ENCODE measurements at regions not wholly inside any gene's neighbourhood (a gene's known extent, or its start where the extent isn't known, plus 50 kb on each side); places are given as distances from the start of the nearest gene placed in this dataset.

DNA sequence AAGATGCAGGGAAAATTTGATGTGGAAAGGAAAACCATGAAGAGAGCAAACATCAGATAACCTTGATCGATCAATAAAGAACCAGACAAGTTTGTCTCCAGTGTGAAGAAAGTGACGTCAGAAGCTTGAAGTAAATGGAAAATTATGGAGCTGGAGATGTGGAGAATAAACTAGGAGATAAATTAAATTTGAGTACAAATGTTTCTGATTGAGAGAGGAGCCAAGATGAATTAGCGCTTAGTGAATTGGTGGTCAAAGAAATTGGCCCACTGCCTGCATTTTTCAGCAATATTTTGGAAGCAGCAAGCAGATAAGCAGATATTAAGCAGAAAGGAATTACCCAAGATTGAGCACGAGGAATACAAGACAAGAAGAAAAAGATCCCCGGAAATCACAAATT, 567.3 kb upstream of the ZNF385D start:
- Histone ChIP-seq H3K4me2 (ENCODE audit: insufficient read depth, insufficient read length, low read length) (no peak overlapping the region), H3K9me3 (ENCODE audit: control insufficient read depth, low read depth, low read length) (no peaks in the 10 kb centered on the region), H3K23me2 (ENCODE audit: insufficient read length, low read depth, low read length, poor library complexity, severe bottlenecking) (no peaks in the 10 kb centered on the region), H3K56ac (ENCODE audit: insufficient read length, low read depth, low read length) (no peak overlapping the region), H3T11ph (ENCODE audit: low read length) (no peak overlapping the region), H3K23ac (ENCODE audit: insufficient read length, low read depth, low read length) (no peak overlapping the region), H2BK5ac (ENCODE audit: insufficient read length, low read length) (no peak overlapping the region), H3K79me2 (ENCODE audit: insufficient read depth, low read length) (no peaks in the 10 kb centered on the region), H4K91ac (ENCODE audit: insufficient read length, low read depth, low read length) (no peak overlapping the region), H3K4me1 (ENCODE audit: insufficient read depth, low read length) (no peaks in the 10 kb centered on the region), H3K9ac (ENCODE audit: extremely low read depth, insufficient read length, low read length) (no peak overlapping the region), H2BK20ac (ENCODE audit: low read depth, low read length, poor library complexity, severe bottlenecking) (no peak overlapping the region), H3K27ac (ENCODE audit: insufficient read length, low read depth, low read length) (no peak overlapping the region), H4K5ac (ENCODE audit: insufficient read length, low read depth, low read length) (no peak overlapping the region), H4K20me1 (ENCODE audit: control insufficient read depth, insufficient read depth, insufficient read length) (no peaks in the 10 kb centered on the region), H3K79me1 (ENCODE audit: insufficient read depth, low read depth, low read length, poor library complexity, severe bottlenecking) (no peaks in the 10 kb centered on the region), H3K14ac (ENCODE audit: insufficient read depth, low read length) (no peak overlapping the region), H3K27me3 (ENCODE audit: insufficient read depth, low read length) (no peaks in the 10 kb centered on the region), H2BK15ac (ENCODE audit: low read depth, low read length) (no peak overlapping the region), H2BK12ac (ENCODE audit: insufficient read length, low read depth, low read length) (no peak overlapping the region), H2AFZ (ENCODE audit: low read length) (no peak overlapping the region), H2AK5ac (ENCODE audit: insufficient read length, low read length) (no peak overlapping the region), H2BK120ac (ENCODE audit: low read depth, low read length, poor library complexity, severe bottlenecking) (no peak overlapping the region), H3K18ac (ENCODE audit: insufficient read length, low read depth, low read length) (no peak overlapping the region), H4K8ac (replicated peaks; ENCODE audit: insufficient read length, low read depth, low read length) (no peak overlapping the region), H3K4ac (ENCODE audit: low read depth, low read length) (no peak overlapping the region)
- Mint-ChIP-seq H3K9me3 (no peaks in the 10 kb centered on the region), H3K4me1 (peaks cover 8 to 11% of the 10 kb centered on the region in 2 experiments), H3K36me3 (ENCODE audit: insufficient read depth in 1 of 3, low read depth in 3 of 3) (no peaks in the 10 kb centered on the region), H3K27ac (no peak overlapping the region; a peak in 1 of 7 replicates), H3K27me3 (ENCODE audit: low read depth) (no peaks in the 10 kb centered on the region; the same call in 1 of the 2 replicates), H3K4me3 (no peak overlapping the region)
- TF ChIP-seq, protein P1, sequence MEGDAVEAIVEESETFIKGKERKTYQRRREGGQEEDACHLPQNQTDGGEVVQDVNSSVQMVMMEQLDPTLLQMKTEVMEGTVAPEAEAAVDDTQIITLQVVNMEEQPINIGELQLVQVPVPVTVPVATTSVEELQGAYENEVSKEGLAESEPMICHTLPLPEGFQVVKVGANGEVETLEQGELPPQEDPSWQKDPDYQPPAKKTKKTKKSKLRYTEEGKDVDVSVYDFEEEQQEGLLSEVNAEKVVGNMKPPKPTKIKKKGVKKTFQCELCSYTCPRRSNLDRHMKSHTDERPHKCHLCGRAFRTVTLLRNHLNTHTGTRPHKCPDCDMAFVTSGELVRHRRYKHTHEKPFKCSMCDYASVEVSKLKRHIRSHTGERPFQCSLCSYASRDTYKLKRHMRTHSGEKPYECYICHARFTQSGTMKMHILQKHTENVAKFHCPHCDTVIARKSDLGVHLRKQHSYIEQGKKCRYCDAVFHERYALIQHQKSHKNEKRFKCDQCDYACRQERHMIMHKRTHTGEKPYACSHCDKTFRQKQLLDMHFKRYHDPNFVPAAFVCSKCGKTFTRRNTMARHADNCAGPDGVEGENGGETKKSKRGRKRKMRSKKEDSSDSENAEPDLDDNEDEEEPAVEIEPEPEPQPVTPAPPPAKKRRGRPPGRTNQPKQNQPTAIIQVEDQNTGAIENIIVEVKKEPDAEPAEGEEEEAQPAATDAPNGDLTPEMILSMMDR (conservative IDR thresholded peaks at IDR 0.05) = no peak
- no CpG with 5 or more reads among the region's 5 CpGs for WGBS (ENCODE audit: extremely low coverage, insufficient read length, low lambda C conversion rate)
- DNase-seq = no peak
